ENCODE measurements at regions not wholly inside any gene's neighbourhood (a gene's known extent, or its start where the extent isn't known, plus 50 kb on each side); places are given as distances from the start of the nearest gene placed in this dataset.

DNA sequence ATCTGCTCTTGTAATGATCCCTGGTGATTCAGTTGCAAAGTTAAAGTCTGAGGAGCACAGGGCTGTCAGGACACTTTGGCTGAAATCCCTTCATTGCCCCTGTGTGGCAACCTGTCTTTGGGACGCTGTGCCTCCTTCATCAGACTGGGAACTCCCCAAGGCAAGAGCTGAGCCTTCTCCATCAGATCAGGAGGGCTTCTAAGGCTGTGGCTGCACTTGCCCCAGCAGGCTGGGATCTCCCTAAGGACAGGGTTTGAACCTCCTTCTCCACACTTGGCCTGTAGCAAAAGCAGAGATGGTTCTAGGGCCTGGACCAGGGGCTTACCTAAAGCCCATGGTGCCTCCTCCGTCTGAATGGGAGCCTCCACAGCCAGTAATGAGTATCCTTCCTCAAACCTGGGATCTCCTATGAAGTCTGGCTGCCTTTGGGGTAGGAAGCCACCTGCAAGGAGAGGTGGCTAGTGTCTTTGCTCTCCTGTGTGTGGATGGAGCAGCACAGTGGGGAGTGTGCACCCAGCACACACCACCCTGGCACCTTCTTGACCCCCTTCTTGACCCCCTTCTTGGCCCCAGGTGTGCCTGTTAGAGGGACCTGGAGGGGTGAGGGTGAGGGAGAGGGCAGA lies 79.0 kb upstream of the NKD1 start:
- TF ChIP-seq ZNF8 (CRISPR knock-in tag; IDR thresholded peaks at IDR 0.05) (no peak), CSDC2 (CRISPR knock-in tag; IDR thresholded peaks at IDR 0.05) (no peak), ZNF70 (CRISPR knock-in tag; IDR thresholded peaks at IDR 0.05) (no peak), TCF4 (CRISPR knock-in tag; IDR thresholded peaks at IDR 0.05; ENCODE audit: borderline replicate concordance) (no peak), ISL1 (CRISPR knock-in tag; IDR thresholded peaks at IDR 0.05) (no peak), RARB (CRISPR knock-in tag; IDR thresholded peaks at IDR 0.05) (no peak), ARNTL (CRISPR knock-in tag; IDR thresholded peaks at IDR 0.05; ENCODE audit: borderline replicate concordance, low read depth) (no peak), GLIS3 (CRISPR knock-in tag; IDR thresholded peaks at IDR 0.05) (no peak), PPARA (CRISPR knock-in tag; IDR thresholded peaks at IDR 0.05; ENCODE audit: borderline replicate concordance) (no peak)
